T follicular helper cell (primary cell): ENCODE measurements at regions not wholly inside any gene's neighbourhood (a gene's known extent, or its start where the extent isn't known, plus 50 kb on each side); places are given as distances from the start of the nearest gene placed in this dataset.
"Not testable (repeated sequence)": the region's sequence is repeated elsewhere in the genome, so short reads cannot be mapped to it uniquely, and the experiment has no call there.

Experiments used
- DNase-seq: peaks from one replicate; pipeline ENCODE4 v3.0.0-alpha.2; 2020; ENCODE audit warnings: low read depth

DNA sequence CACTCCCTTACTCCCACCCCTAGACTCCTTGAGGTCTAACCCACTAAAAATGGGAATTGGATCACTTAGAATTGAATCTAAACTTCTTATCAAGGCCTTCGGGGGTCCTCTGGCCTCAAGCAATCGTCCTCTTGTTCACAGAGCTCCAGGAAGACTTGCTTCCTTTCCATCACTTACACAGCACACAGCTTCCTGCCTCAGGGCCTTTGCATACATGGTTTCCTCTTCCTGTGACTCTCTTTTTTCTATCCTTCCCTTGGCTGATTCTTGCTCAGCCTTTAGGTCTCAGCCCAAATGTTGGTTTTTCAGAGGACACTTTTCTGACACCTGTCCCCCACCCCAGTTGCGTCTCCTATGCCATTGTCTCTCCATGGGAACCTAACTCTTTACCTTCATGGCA, 50.0 kb upstream of the ALDH1B1 start:
- DNase-seq: no peak

DNA sequence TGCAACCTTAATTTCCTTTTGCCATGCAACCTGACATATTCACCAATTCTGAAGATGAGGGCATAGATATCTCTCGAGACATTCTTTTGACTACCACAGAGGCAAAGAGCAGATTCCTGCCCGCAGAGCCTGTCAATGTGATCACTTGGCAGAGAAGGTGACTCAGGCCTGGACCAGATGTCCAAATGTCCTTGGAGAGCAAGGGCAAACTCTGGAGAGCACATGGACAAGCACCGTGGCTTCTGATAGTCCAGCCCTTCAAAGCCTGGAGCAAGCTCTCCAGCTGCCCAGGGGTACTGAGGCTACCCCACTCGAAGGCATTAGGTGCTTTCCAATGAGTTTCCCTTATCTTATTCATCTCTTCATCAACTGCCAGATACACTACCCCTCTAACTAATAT, 50.4 kb upstream of the ALDH1B1 start:
- DNase-seq: no peak

DNA sequence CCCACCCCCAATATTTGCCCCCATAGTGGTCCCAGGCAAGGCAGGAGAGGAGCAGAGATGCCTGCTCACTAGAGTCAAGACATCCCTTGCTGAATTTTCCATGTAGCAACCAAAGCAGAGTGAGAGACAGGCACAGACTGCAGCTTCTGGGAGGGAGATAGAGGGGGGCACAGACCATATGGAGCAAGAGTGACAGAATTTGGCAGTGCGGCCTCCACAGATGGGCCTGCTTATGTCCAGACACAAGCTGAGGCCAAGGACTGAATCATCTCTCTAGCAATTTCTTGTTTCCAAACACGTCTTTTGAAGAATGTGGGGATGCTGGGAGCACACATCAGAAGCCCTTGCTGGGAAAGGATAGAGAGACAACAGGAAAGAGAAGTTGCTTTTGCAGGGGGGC, 53.0 kb upstream of the ALDH1B1 start:
- no peak for DNase-seq

DNA sequence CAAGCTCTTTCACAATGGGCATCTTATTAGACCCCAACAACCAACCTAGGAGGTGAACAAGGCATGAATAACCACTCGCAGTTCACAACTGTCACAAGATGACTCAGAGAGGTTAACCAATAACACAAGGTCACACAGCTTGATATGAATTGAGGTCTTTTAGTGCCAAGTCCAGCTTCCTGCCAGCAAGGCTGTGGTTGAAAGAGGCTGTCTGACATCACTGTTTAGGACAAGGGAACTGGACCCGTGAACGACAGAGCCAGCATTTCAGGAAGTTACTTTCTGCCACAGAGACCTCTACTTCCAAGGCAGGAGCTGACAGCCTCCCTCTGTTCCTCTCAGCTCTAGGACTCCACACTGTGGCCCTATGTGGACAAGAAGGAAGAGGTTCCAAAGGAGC, 53.4 kb upstream of the ALDH1B1 start:
- DNase-seq: no peak

DNA sequence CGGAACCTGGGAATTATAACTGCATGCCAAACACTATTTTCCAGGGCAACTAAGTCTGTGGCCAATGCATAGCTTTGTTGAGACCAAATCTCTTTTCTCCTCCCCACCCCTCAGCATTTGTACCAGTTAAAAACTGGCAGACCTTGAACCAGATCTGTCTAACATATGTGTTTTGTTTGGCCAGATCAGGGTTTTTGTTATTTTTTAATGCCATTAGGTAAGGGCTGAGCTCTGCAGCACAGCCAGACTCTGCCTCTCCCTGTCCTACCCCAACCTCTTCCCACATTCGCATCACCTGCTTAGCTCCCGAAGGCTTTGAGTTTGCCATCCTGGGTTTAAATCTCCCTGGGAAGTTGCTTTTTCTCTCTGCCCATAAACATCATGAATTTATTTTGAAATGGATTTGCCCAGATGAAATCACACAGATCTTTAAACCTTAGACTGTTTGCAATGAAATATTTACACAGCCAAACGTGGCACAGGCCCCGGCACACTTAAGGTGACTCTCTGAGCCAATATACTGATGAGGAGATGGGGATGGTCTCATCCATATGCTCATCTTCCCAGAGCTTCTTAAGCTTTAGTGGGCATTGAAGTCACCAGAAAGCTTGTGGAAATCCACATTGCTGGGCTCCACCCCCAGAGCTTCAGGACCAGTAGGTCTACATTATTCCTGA, 54.0 kb upstream of the ALDH1B1 start:
- no peak for DNase-seq

DNA sequence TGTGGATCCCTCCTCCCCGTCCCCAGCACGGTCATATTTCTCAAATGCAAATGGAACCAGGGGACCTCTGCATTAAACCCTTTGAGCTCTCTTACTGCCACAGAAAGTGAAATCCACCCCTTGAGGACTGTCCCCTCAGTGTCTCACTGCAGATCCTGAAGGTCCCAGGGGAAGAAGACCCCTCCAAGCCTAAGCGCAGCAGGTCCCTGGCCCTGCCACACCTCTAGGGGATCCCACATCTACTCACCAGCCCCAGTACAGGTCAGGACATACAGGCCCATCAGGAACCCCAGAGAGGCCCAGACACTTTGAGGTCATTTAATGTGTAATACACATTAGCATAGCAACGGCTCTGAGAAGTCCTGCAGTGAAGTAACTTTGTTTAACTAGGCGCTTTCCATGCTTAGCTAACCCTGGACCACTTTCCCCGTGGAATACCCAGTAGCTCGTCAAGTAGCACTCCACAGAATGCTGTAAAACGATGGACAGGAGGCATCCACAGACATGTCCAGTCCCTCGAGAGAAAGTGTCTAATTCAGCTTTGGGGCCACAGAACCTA, 54.7 kb upstream of the ALDH1B1 start:
- DNase-seq: no peak

DNA sequence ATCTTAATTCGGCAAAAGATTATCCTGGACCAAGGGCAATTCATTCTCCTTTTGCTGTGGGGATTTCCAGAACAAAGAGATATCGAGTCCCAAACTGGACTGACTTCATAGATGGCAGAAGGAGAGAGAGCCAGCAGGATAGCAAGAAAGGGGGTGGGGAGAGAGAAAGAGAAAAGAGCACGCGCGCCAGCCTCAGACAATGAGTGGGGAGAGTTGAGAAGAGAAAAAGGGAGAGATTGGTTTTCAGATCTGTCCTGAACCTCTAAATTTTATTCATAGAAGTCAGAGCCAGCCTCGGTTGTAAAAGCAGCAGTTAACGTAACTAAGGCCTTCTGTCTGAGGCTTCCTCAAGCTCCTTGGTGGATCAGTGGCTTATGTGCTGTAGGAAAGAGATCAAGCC, 55.3 kb upstream of the ALDH1B1 start:
- DNase-seq: no peak

DNA sequence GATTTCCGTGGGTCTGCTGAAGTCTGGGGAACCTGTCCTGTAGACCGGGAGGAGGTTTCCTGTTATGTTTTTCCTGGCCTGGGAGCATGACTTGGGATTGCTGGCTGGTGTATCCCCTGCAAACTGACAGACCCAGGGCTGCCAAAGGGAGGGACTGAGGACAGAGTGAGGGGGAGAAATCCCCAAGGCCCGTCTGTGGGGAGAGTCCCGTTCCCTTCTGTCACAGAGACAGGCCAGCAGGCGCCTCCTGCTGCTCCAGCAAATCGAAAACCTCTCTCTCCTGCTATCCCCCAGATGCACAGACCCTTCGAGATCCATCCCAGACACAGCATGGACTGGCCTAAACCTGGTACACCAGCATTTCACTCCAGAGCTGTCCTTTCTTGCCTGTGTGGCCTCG, 56.2 kb upstream of the ALDH1B1 start:
- no peak for DNase-seq

DNA sequence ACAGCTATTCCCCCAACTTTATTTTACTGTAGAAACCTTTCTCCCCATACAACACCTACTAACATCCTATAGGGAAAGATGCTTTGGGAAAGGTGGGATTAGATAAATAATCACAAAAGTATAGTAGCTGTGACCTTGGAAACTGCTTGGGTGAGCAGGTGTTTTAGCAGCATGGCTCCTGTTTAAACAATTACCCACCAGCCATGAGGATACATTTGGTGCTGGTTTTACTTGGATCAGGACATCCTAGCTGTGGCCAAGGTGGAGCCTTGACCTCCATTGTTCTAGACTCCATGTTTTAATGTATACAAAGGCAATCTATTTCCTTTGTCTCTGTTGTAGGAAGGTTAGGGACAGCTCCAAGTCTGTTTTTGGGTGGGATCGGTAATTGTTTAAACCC, 56.8 kb upstream of the ALDH1B1 start:
- no peak for DNase-seq

DNA sequence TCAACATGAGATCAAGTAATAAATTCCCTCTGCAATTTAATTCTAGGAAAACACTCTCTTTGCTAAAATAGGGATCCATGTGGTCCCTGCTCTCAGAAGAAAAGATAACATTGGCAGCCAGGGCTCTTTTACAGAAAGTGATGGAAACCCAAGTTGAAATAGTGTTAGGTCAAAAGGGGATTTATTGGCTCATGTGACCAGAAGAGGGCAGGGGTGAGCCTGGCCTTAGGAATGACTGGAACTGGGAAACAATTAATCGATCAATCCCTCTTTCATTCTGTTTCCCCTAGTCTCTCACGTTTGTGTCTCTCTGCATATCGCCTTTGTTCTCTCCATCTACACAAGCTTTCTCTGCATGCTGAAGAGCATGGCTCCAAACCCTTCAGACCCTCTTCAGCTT, 58.3 kb upstream of the ALDH1B1 start:
- no peak for DNase-seq

DNA sequence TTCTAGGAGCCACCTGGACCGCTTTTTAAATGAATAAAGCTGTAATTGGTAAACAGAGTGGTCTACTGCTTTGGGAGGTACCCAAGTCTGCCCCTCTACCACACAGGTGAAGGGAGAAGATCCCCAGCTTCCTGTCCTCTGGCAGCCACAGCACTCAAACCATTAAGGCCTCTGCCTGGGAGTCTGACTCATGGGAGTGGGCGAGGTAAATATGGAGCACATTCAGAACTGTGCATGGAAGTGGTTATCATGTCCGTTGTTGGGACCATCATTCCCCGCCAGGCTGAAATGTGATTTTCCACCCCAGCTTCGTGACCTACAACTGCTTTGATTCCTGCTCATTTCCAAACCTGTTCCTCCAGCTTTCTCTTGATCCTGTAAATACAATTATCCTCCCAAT, 59.5 kb upstream of the ALDH1B1 start:
- no peak for DNase-seq

DNA sequence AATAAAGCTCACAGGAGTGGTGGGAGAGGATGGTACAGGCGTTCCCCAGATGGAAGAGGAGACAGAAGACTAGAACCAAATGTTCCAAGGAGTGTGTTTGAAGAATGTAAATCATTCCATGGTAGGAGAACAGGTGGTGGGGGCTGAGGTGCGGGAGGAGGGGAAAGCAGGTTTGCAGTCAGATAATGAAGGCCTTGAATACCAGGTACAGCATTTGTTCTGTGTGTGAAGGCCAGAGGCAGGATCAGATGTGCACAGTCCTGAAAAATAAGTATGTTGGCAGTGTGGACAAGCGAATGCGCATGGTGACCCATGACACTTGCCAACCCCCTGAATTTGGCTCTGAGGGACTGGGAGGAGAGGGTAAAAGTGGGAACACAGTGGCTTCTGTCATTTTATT, 59.9 kb upstream of the ALDH1B1 start:
- no peak for DNase-seq

DNA sequence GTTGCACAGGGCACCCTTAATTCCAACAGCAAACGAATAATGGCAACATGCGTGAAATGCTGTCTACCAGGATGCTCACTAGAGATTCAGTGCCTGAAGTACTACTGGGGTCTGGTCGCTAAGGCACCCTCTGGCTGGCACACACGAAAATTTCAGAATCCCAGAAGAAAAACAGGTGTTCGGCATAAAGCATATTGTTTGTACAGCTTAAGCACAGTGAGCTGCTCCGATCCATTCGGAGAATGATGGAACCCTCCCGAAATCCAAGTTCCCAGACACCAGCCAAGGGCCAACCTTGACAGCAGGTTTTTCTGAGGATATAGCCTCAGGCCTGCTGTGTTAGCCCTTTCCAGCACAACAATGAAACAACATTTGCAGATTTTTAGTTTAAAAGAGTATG, 61.4 kb upstream of the ALDH1B1 start:
- DNase-seq: no peak

DNA sequence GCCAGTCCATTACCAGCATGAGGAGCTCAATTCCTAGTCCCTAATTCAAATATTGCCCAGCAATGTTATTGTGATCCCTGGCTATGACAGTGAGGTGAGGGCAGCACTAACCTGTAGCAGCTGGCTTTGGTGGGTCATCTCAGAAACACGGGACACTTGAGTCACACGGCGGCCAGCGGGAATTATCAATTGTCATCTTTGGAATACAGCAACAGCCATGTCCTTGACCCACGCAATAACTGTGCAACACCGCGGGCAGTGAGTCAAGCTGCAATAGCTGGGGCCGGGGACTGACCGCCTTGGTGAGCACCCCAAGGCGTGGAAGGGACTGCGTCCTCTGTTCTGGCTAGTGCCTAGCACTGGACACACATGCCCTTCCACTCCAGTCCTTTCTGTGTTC, 62.5 kb upstream of the ALDH1B1 start:
- DNase-seq: no peak

DNA sequence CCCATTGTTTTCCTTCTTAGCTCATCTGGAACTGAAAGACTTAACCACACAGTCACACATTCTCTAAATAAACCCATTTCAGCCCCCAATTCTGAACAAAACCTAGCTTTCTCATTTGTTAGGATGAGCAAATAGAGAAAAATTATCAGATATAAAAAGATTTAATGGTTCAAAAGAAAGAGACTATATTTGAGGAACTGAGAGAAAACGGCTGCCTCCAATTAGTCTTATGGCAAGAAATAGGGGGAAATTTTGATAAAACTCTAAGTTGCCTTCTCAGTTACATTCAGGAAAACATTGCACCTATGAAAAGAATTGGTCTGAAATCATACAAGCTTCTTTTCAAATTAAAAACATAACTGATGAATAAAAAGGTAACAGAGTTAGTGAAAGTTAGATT, 63.7 kb upstream of the ALDH1B1 start:
- no peak for DNase-seq

DNA sequence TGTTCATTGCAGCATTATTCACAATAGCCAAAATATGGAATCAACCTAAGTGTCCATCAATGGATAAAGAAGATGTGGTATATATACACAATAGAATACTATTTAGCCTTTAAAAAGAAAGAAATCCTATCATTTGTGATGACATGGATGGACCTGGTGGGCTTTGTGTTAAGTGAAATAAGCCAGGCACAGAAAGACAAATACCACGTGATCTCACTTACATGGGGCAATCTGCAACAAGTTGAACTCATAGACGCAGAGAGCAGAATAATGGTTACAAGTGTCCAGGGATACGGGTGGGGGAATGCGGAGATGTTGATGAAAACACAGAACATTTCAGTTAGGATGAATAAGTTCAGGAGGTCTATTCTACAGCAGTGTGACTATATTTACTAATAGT, 66.4 kb upstream of the ALDH1B1 start:
- DNase-seq: no peak

DNA sequence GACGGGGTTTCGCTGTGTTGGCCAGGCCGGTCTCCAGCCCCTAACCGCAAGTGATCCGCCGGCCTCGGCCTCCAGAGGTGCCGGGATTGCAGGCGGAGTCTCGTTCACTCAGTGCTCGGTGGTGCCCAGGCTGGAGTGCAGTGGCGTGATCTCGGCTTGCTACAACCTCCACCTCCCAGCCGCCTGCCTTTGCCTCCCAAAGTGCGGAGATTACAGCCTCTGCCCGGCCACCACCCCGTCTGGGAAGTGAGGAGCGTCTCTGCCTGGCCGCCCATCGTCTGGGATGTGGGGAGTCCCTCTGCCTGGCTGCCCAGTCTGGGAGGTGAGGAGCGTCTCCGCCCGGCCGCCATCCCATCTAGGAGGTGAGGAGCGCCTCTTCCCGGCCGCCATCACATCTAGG, 68.3 kb upstream of the ALDH1B1 start:
- not testable (repeated sequence) for DNase-seq

DNA sequence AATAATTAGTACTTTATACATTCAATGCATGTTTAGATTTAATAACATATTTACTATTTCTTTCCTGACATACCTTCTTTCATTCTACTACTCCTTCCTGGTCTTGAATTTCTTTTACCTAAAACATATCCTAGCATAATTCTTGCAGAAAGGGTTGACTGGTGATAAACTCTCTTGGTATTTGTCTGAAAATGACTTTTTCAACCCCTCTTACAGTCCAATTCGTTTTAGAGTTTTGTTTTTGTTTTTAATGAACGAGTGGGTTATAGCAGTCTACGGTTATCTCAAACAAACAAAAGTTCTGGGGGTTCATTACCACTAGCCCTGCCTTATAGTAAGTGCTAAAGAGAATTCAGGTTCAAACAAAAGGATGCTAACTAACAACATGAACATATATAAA, 69.6 kb upstream of the ALDH1B1 start:
- DNase-seq: no peak

DNA sequence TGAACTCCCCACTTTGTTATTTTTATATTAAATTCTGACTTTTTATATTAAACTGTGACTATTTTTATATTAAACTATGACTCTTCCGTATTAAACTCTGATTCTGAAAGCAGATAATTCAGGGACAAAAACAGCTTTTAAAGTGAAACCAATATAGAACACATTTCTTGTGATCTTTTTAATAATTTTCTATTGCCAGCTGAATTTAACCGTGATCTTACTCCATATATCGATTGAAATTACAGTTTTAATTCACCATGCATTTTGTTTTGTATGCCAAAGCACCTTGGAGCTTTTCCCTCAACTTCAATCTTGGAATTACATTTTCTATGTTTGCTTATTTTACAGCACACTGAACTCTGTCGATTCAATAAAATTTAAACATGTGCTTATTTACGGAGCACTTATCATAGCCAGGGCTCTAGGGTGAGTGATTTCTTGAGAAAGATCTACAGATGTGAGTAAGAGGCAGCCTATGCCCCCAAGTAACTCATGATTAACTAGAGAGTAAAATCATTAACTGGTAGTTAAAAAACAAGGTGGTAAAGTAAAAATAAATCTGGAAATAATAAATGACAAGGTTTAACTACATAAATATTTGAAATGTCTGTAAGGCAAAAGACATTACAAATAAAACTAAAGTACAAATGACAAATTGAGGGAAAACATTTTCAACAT, 72.9 kb upstream of the ALDH1B1 start:
- no peak for DNase-seq

DNA sequence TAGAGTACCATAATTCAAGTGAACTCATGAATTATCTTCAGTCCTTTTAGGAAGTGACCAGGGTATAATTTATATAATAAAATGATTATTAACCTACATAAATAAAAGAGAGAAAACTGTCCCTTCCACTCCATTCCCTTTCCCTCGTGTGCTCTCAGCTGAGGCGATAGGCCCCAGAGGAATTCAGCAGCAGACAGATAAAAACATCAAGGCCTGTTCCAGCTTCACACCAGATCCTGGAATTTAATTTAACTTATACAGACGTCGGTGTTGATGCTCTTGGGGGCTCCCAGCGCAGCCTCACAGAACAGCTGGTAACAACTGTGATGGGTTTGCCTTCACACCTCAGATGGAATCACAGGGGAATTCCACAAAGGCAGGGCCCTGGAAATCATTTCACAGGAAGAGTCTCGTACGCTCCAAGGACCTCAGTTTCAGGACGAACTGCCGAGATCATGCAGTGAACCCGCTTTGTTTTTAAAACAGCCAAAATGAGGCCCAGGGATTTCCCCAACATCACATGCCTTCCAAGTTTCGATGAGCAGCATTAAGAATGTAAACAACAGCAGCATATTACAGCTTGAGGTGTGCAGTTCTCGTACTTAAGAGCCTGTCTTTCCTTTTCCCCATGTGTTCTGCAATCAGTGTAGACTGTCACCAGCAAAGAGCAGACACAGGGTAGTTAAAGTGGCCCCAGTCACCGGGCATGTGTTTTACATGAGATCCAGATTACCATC, 73.6 kb upstream of the ALDH1B1 start:
- DNase-seq: no peak

DNA sequence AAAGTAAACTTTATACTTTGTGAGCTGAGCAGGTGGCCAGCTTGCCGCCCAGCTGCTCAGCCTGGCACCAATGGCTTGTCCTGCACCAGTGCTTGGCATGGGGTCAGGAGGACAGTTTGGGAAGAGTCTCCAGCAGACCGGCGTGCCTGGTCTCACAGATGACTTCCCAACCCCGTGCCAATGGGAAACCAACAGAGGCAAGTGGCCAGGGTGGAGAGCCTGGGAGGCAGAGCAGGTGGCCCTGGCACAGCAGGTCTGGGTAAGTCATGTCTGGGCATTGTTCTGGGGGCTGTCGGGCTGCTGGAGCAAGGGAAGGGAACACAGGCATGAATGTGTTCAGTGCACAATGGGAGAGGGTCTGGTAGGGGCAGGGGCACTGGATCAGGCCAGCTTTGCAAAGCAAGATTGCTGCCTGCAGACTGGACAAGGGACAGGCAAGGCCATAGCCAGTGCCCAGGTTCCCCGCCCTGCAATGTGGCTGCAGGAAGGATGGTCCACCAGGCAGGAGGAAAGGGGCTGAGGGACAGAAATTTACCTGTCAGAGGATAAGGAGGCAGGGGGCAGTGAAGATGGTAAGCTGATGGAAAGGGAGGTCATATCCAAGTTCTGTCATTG, 76.2 kb upstream of the ALDH1B1 start:
- no peak for DNase-seq

DNA sequence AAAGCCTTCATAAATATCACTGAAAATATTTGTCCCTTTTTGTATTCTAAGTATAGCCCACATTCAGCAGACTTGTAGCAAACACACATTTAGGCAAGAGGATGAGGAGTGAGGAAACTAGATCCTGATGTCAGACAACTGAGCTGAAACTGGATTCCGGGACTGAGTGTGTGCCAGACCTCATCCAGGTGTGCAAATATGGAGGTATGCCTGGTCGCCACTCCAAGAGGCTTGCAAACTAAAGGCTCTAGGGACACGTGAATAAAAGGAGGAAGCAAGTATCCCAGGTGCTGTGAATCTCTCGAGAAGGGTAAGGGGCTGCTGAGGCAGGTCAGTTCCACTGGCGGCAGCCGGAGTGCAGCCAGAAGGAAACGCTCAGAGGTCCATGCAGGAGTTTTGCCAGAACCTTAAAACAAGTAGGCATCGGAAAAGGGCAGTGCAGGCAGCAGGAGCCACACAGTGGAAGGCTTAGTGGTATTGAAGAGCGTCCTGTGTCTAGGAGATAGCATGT, 77.4 kb upstream of the ALDH1B1 start:
- DNase-seq: no peak
